OCI-LY3 (cell line): ENCODE measurements at regions not wholly inside any gene's neighbourhood (a gene's known extent, or its start where the extent isn't known, plus 50 kb on each side); places are given as distances from the start of the nearest gene placed in this dataset.

Experiments
- H2AFZ ChIP-seq: fragments of 200-600, 300-600 bp; shearing (Covaris generic); 2 replicates; pipeline ENCODE4 v1.6.0; 2014; ENCODE audit warnings: antibody characterized with exemption, low read depth, low read length
- H3K27ac ChIP-seq: fragments of 200-600, 300-600 bp; sonication (generic); 2 replicates; pipeline ENCODE4 v1.5.1; 2014; ENCODE audit warnings: mild to moderate bottlenecking, low read length, moderate library complexity, mixed read lengths
- H3K27me3 ChIP-seq: fragments of 200-600, 300-600 bp; sonication (generic); 2 replicates; pipeline ENCODE4 v1.6.1; 2014; ENCODE audit warnings: low read depth, low read length, mixed read lengths
- H3K36me3 ChIP-seq: fragments of 200-600, 300-600 bp; sonication (generic); replicated peaks from 2 replicates; pipeline ENCODE3; 2014; ENCODE audit warnings: low read depth, low read length, mixed read lengths
- H3K4me1 ChIP-seq: fragments of 300-600, 200-600 bp; sonication (generic); 2 replicates; pipeline ENCODE4 v1.6.1; 2014; ENCODE audit warnings: low read length, mixed read lengths
- H3K4me2 ChIP-seq: fragments of 200-600, 300-600 bp; sonication (generic); 2 replicates; pipeline ENCODE4 v1.6.1; 2014; ENCODE audit warnings: low read length, mixed read lengths
- H3K4me3 ChIP-seq: fragments of 300-600, 200-600 bp; sonication (generic); 2 replicates; pipeline ENCODE4 v1.5.1; 2014; ENCODE audit warnings: antibody characterized with exemption, mild to moderate bottlenecking, low read length, moderate library complexity
- H3K79me2 ChIP-seq: fragments of 300-600, 200-600 bp; shearing (Covaris generic); 2 replicates; pipeline ENCODE4 v1.6.1; 2014; ENCODE audit warnings: mild to moderate bottlenecking, low read length, mixed read lengths
- H3K9ac ChIP-seq: fragments of 300-600, 200-600 bp; shearing (Covaris generic); 2 replicates; pipeline ENCODE4 v1.6.0; 2014; ENCODE audit warnings: mild to moderate bottlenecking, low read length, moderate library complexity
- H3K9me3 ChIP-seq: fragments of 200-600, 300-600 bp; shearing (Covaris generic); 2 replicates; pipeline ENCODE4 v1.6.1; 2014; ENCODE audit warnings: low read length, mixed read lengths; ENCODE audit not compliant: insufficient read depth
- H4K20me1 ChIP-seq: fragments of 200-600, 300-600 bp; sonication (generic); 2 replicates; pipeline ENCODE4 v1.6.1; 2016; ENCODE audit warnings: low read length, mixed read lengths; ENCODE audit not compliant: insufficient read depth
- EZH2phosphoT487 ChIP-seq: fragments of 200-600 bp; shearing (Covaris generic); IDR thresholded peaks from 2 replicates; pipeline ENCODE4 v1.6.1; 2018; ENCODE audit warnings: antibody characterized with exemption, mixed run types, low read depth
- TF ChIP-seq, protein P1 (sequence below): fragments of 200-600, 300-600 bp; sonication (generic); IDR thresholded peaks from 2 replicates; pipeline ENCODE4 v1.5.1; 2014; ENCODE audit warnings: antibody characterized with exemption, low read length, low read depth

DNA sequence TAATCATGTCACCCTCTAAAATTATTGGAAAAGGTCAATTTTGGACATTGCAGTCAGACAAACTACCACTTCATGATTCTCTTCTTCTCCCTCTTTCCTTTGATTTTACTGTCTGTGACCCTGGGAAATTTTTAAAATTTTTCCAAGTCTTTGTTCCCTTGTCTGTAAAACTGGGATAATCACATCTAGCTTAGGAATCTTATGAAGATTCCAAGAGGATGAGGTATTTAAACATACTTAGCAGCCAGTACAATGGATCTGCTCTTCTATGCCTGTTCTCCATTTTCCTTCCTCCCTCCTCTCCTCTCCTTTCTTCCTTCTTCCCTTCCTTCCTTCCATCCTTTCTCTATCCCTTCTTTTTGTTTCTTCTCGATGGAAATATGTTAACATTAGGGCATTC, 651.6 kb upstream of the MARCKS start:
- no peaks in the 10 kb centered on the region for H3K27me3 ChIP-seq
- H3K4me2 ChIP-seq, result no peak overlapping the region
- H4K20me1 ChIP-seq, result no peaks in the 10 kb centered on the region
- H3K27ac ChIP-seq, result no peak overlapping the region
- no peak for TF ChIP-seq EZH2phosphoT487
- TF ChIP-seq, protein P1, sequence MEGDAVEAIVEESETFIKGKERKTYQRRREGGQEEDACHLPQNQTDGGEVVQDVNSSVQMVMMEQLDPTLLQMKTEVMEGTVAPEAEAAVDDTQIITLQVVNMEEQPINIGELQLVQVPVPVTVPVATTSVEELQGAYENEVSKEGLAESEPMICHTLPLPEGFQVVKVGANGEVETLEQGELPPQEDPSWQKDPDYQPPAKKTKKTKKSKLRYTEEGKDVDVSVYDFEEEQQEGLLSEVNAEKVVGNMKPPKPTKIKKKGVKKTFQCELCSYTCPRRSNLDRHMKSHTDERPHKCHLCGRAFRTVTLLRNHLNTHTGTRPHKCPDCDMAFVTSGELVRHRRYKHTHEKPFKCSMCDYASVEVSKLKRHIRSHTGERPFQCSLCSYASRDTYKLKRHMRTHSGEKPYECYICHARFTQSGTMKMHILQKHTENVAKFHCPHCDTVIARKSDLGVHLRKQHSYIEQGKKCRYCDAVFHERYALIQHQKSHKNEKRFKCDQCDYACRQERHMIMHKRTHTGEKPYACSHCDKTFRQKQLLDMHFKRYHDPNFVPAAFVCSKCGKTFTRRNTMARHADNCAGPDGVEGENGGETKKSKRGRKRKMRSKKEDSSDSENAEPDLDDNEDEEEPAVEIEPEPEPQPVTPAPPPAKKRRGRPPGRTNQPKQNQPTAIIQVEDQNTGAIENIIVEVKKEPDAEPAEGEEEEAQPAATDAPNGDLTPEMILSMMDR, result no peak
- H3K9me3 ChIP-seq, result no peaks in the 10 kb centered on the region
- H3K79me2 ChIP-seq, result no peaks in the 10 kb centered on the region
- no peaks in the 10 kb centered on the region for H3K4me1 ChIP-seq
- no peaks in the 10 kb centered on the region for H3K36me3 ChIP-seq
- H2AFZ ChIP-seq, result no peak overlapping the region
- no peak overlapping the region for H3K9ac ChIP-seq
- no peak overlapping the region for H3K4me3 ChIP-seq

DNA sequence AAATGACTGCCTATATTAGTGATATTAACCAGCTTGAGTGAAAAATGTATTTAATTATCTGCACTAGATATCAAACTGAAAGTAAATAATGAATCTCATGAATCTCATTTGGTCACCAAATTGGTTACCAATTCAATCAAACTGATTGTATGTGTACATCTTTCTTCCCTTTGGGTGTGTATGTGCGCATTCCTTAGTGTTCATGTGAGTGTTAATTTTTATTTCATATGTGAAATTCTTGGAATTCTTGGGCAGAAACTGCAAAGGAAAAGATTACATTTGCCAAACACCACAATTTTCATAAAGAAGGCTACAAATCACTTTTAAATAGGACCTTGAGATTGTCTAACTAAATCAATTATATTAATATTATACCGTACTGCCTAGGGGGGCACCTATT, 648.4 kb upstream of the MARCKS start:
- Histone ChIP-seq H3K9me3 (no peaks in the 10 kb centered on the region), H3K36me3 (no peaks in the 10 kb centered on the region), H3K9ac (no peak overlapping the region), H3K27ac (no peak overlapping the region), H3K4me1 (no peaks in the 10 kb centered on the region), H3K4me2 (no peak overlapping the region), H3K4me3 (no peak overlapping the region), H2AFZ (no peak overlapping the region), H3K79me2 (no peaks in the 10 kb centered on the region), H3K27me3 (no peaks in the 10 kb centered on the region), H4K20me1 (no peaks in the 10 kb centered on the region)
- no peak for TF ChIP-seq EZH2phosphoT487
- TF ChIP-seq, protein P1, result no peak

DNA sequence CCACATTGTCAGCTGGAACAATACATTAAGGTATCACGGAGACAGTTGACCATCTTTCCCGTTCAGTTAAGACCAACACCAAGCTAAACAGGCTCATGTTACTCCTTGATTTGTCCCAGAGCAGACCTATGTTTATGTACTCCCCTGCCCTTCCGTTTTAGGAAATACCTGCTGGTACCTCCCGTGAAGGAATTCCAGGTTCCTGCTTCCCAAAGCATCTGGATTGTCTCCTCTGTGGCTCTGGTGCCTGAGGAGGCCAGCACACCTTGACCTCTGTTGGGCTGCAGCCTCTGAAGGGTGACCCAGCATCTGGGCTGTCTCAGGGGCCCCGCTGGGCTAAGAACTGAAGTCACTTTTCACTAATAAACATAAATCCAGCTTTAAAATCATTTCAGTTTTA, 647.8 kb upstream of the MARCKS start:
- no peaks in the 10 kb centered on the region for H3K36me3 ChIP-seq
- H3K27ac ChIP-seq, result no peak overlapping the region
- H2AFZ ChIP-seq, result no peak overlapping the region
- H3K9ac ChIP-seq, result no peak overlapping the region
- H3K79me2 ChIP-seq, result no peaks in the 10 kb centered on the region
- no peaks in the 10 kb centered on the region for H4K20me1 ChIP-seq
- H3K4me1 ChIP-seq, result no peaks in the 10 kb centered on the region
- no peaks in the 10 kb centered on the region for H3K27me3 ChIP-seq
- H3K4me2 ChIP-seq, result no peak overlapping the region
- TF ChIP-seq EZH2phosphoT487, result no peak
- TF ChIP-seq, protein P1, result no peak
- H3K9me3 ChIP-seq, result no peaks in the 10 kb centered on the region
- no peak overlapping the region for H3K4me3 ChIP-seq

DNA sequence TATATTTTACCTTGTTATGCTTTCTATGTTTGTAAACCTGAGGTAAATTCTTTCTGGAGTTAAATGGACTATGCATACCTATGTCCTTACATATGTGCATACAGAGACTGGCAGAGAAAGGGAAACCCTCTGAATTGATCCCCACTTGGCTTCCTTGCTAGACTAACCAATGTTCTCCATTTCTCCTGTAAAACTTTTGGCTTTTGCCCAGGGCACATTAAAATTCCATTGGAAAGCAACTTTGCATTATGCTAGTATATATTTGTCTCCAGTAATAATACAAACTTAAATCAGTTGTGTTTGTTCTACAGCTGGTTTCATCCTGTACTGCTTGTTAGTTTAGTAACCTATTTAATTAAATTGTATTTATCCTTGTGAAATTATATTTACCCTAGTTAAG, 646.0 kb upstream of the MARCKS start:
- H3K4me2 ChIP-seq, result no peak overlapping the region
- no peaks in the 10 kb centered on the region for H3K27me3 ChIP-seq
- H2AFZ ChIP-seq, result no peak overlapping the region
- no peaks in the 10 kb centered on the region for H3K4me1 ChIP-seq
- no peak overlapping the region for H3K4me3 ChIP-seq
- H4K20me1 ChIP-seq, result no peaks in the 10 kb centered on the region
- H3K79me2 ChIP-seq, result no peaks in the 10 kb centered on the region
- H3K9me3 ChIP-seq, result no peaks in the 10 kb centered on the region
- TF ChIP-seq, protein P1, result no peak
- no peak for TF ChIP-seq EZH2phosphoT487
- H3K27ac ChIP-seq, result no peak overlapping the region
- H3K36me3 ChIP-seq, result no peaks in the 10 kb centered on the region
- H3K9ac ChIP-seq, result no peak overlapping the region
